Spinal cord (tissue), 9 donors: ENCODE measurements at regions not wholly inside any gene's neighbourhood (a gene's known extent, or its start where the extent isn't known, plus 50 kb on each side); places are given as distances from the start of the nearest gene placed in this dataset.

Experiments
- DNase-seq, 6 donors: peaks; one replicate each; pipeline versions ENCODE4 v3.0.0 to v3.0.0-alpha.2; 2013 to 2015; ENCODE audit warnings: low spot score in 6 of 6, low read depth in 4 of 6
- H3K27ac ChIP-seq: one replicate; pipeline ENCODE4 v1.5.1; 2013; ENCODE audit warnings: low read depth, low read length, control low read depth
- H3K27me3 ChIP-seq: one replicate; pipeline ENCODE4 v1.6.1; 2013; ENCODE audit warnings: low read length; ENCODE audit not compliant: control insufficient read depth, insufficient read depth
- H3K36me3 ChIP-seq: one replicate; pipeline ENCODE4 v1.6.1; 2013; ENCODE audit warnings: low read length; ENCODE audit not compliant: control insufficient read depth, insufficient read depth
- H3K4me1 ChIP-seq: one replicate; pipeline ENCODE4 v1.6.1; 2013; ENCODE audit warnings: low read length; ENCODE audit not compliant: control insufficient read depth, insufficient read depth
- H3K4me3 ChIP-seq: one replicate; pipeline ENCODE4 v1.5.1; 2013; ENCODE audit warnings: low read depth, low read length, control low read depth
- H3K9me3 ChIP-seq: one replicate; pipeline ENCODE4 v1.6.1; 2013; ENCODE audit warnings: low read length; ENCODE audit not compliant: control insufficient read depth, insufficient read depth
- WGBS: methylation state at CpG from one replicate; pipeline ENCODE4 v1.1.5; 2013; ENCODE audit warnings: missing lambda C conversion rate; ENCODE audit not compliant: insufficient coverage; 5-methylcytosine and 5-hydroxymethylcytosine counted together
- donor health status: healthy.

- no peak overlapping the region for H3K27ac ChIP-seq
- no peak overlapping the region for H3K4me3 ChIP-seq
- no peaks in the 10 kb centered on the region for H3K9me3 ChIP-seq
- no peaks in the 10 kb centered on the region for H3K36me3 ChIP-seq
- H3K4me1 ChIP-seq, result no peaks in the 10 kb centered on the region
- DNase-seq, result no peak
- no peaks in the 10 kb centered on the region for H3K27me3 ChIP-seq
- WGBS, result 100% methylated on average over 2 of the region's 2 CpGs
Measured at GRCh38 chr13:21782736-21783135, 111.9 kb downstream of the FGF9 start.

GRCh38 chr13:21785990-21786389 lies 115.1 kb downstream of the FGF9 start:
- no CpG with 5 or more reads among the region's 2 CpGs for WGBS
- Histone ChIP-seq H3K36me3 (no peaks in the 10 kb centered on the region), H3K27ac (no peak overlapping the region), H3K27me3 (no peaks in the 10 kb centered on the region), H3K4me3 (no peak overlapping the region), H3K4me1 (no peaks in the 10 kb centered on the region), H3K9me3 (no peaks in the 10 kb centered on the region)
- no peak for DNase-seq

- no peaks in the 10 kb centered on the region for H3K9me3 ChIP-seq
- 20% methylated on average over 3 of the region's 5 CpGs for WGBS
- H3K36me3 ChIP-seq, result no peaks in the 10 kb centered on the region
- peaks cover 8% of the 10 kb centered on the region for H3K4me1 ChIP-seq
- DNase-seq, result peak in 2 of 6 donors; percentile 22 to 87
- H3K27me3 ChIP-seq, result no peaks in the 10 kb centered on the region
- H3K27ac ChIP-seq, result no peak overlapping the region
- no peak overlapping the region for H3K4me3 ChIP-seq
Measured at GRCh38 chr13:21796066-21796465, 125.2 kb downstream of the FGF9 start.

- 44% methylated on average over 5 of the region's 11 CpGs for WGBS
Measured at GRCh38 chr13:21796775-21797514, 126.1 kb downstream of the FGF9 start.

GRCh38 chr13:21797736-21798135 lies 126.9 kb downstream of the FGF9 start:
- Histone ChIP-seq H3K27me3 (no peaks in the 10 kb centered on the region), H3K27ac (no peak overlapping the region), H3K4me3 (no peak overlapping the region), H3K4me1 (peaks cover 8% of the 10 kb centered on the region), H3K9me3 (no peaks in the 10 kb centered on the region), H3K36me3 (no peaks in the 10 kb centered on the region)
- WGBS, result 86% methylated on average over 2 of the region's 4 CpGs
- no peak for DNase-seq

More at GRCh38 chr13:21796775-21797514, 126.1 kb downstream of the FGF9 start:
- peak in 1 of 6 donors; percentile 8 for DNase-seq
- no peak overlapping the region for H3K27ac ChIP-seq
- H3K36me3 ChIP-seq, result no peaks in the 10 kb centered on the region
- no peaks in the 10 kb centered on the region for H3K9me3 ChIP-seq
- peaks cover 8% of the 10 kb centered on the region for H3K4me1 ChIP-seq
- H3K27me3 ChIP-seq, result no peaks in the 10 kb centered on the region
- no peak overlapping the region for H3K4me3 ChIP-seq

GRCh38 chr13:21798181-21798580 lies 127.3 kb downstream of the FGF9 start:
- Histone ChIP-seq H3K27me3 (no peaks in the 10 kb centered on the region), H3K4me3 (no peak overlapping the region), H3K27ac (no peak overlapping the region), H3K9me3 (no peaks in the 10 kb centered on the region), H3K36me3 (no peaks in the 10 kb centered on the region), H3K4me1 (peaks cover 8% of the 10 kb centered on the region)
- DNase-seq, result no peak
- WGBS, result 88% methylated on average over 2 of the region's 3 CpGs

- 78% methylated on average over 2 of the region's 3 CpGs for WGBS
- H3K4me3 ChIP-seq, result no peak overlapping the region
- DNase-seq, result no peak
Measured at GRCh38 chr13:21799671-21800070, 128.8 kb downstream of the FGF9 start.

GRCh38 chr13:21800837-21801616 lies 130.2 kb downstream of the FGF9 start:
- Histone ChIP-seq H3K36me3 (no peaks in the 10 kb centered on the region), H3K27me3 (no peaks in the 10 kb centered on the region), H3K4me1 (peaks cover 8% of the 10 kb centered on the region), H3K9me3 (no peaks in the 10 kb centered on the region), H3K4me3 (no peak overlapping the region), H3K27ac (no peak overlapping the region)
- DNase-seq, result no peak
- WGBS, result 91% methylated on average over 6 of the region's 7 CpGs

More at GRCh38 chr13:21799671-21800070, 128.8 kb downstream of the FGF9 start:
- Histone ChIP-seq H3K9me3 (no peaks in the 10 kb centered on the region), H3K27me3 (no peaks in the 10 kb centered on the region), H3K36me3 (no peaks in the 10 kb centered on the region), H3K4me1 (peaks cover 8% of the 10 kb centered on the region), H3K27ac (no peak overlapping the region)

GRCh38 chr13:21805733-21806132 lies 134.9 kb downstream of the FGF9 start:
- no CpG with 5 or more reads among the region's 3 CpGs for WGBS
- Histone ChIP-seq H3K36me3 (no peaks in the 10 kb centered on the region), H3K9me3 (peaks cover 2% of the 10 kb centered on the region), H3K4me1 (no peaks in the 10 kb centered on the region), H3K4me3 (no peak overlapping the region), H3K27me3 (no peaks in the 10 kb centered on the region), H3K27ac (no peak overlapping the region)
- no peak for DNase-seq
